Tibial nerve (tissue), 4 donors: ENCODE measurements at regions not wholly inside any gene's neighbourhood (a gene's known extent, or its start where the extent isn't known, plus 50 kb on each side); places are given as distances from the start of the nearest gene placed in this dataset.

Experiments
- CTCF ChIP-seq, 5 experiments: fragments of 200-600 bp in 3 of 5; fragments of 450-650 bp in 2 of 5; sonication (generic) in 3 of 5; IDR thresholded peaks; one replicate each; pipeline ENCODE4 v1.5.1; 2016 to 2019; ENCODE audit warnings: antibody characterized with exemption in 5 of 5, mild to moderate bottlenecking in 3 of 5, moderate library complexity in 2 of 5
- EP300 ChIP-seq, 2 donors: sonication (generic); formaldehyde crosslinking; IDR thresholded peaks; one replicate each; pipeline ENCODE4 v1.6.1; 2017; ENCODE audit warnings: antibody characterized with exemption in 2 of 2, mild to moderate bottlenecking in 1 of 2
- POLR2A ChIP-seq, 2 donors: fragments of 450-650 bp; IDR thresholded peaks; one replicate each; pipeline ENCODE4 v1.6.1; 2017; ENCODE audit warnings: antibody characterized with exemption in 2 of 2, mild to moderate bottlenecking in 2 of 2, moderate library complexity in 2 of 2

- TF ChIP-seq CTCF (IDR thresholded peaks at IDR 0.05) (no peak), POLR2A (IDR thresholded peaks at IDR 0.05) (no peak), EP300 (IDR thresholded peaks at IDR 0.05) (no peak)
Observed at GRCh38 chr2:142721015-142721414, 156.4 kb upstream of the KYNU start.
